HCT116 (cell line): ENCODE measurements at regions not wholly inside any gene's neighbourhood (a gene's known extent, or its start where the extent isn't known, plus 50 kb on each side); places are given as distances from the start of the nearest gene placed in this dataset.
A peak's percentile ranks its signal among the peaks of the same experiment; 100 is the strongest.

Experiments
- ATAC-seq: fragments of 200-7000 bp; cut with Tn5 transposase; 2 replicates; pipeline ENCODE4 v1.9.1; 2020; ENCODE audit warnings: mild to moderate bottlenecking, moderate library complexity
- BruUV-seq: library from RNA; stranded (reverse); fragments of 400-500 nt; replicated peaks from 2 replicates; lab custom pipeline; 2021; lab: Mats Ljungman, UMichigan
- CTCF ChIA-PET: fragments of 300-600 bp; sonication (Branson Sonifier 250); formaldehyde crosslinking; loops from one replicate; lab custom pipeline; 2021; ENCODE audit warnings: antibody characterized with exemption; lab: Charles Lee
- POLR2A ChIA-PET: fragments of 300-600, 350-600 bp; sonication (Branson Sonifier 250); formaldehyde crosslinking; loops from one replicate; lab custom pipeline; 2021; ENCODE audit warnings: antibody characterized with exemption; lab: Charles Lee
- RAD21 ChIA-PET, 2 experiments: fragments of 300-600 bp; sonication (Branson Sonifier 250); formaldehyde crosslinking; loops; one replicate each; lab custom pipeline; 2023; ENCODE audit warnings: low total read pairs in 2 of 2; ENCODE audit not compliant: uncharacterized antibody in 2 of 2, unreplicated experiment in 2 of 2, low non-redundant PET in 1 of 2; lab: Charles Lee
- DNase-seq: peaks from one replicate; pipeline ENCODE4 v3.0.0-alpha.2; 2010; ENCODE audit warnings: low read depth, low spot score
- H2AFZ ChIP-seq: fragments of 200-600 bp; shearing (Covaris generic), sonication (generic); 2 replicates; pipeline ENCODE4 v1.6.1; 2017; ENCODE audit warnings: low read depth, mixed run types, mixed read lengths, antibody characterized with exemption, low read length; ENCODE audit not compliant: poor library complexity, severe bottlenecking
- H3K27ac ChIP-seq: 2 replicates; pipeline ENCODE4 v1.5.1; 2012; ENCODE audit warnings: low read depth, low read length
- H3K27me3 ChIP-seq: fragments of 200-600 bp; sonication (generic); 2 replicates; pipeline ENCODE4 v1.6.1; 2016; ENCODE audit warnings: mixed run types, low read length, mixed read lengths; ENCODE audit not compliant: insufficient read depth
- H3K36me3 ChIP-seq, 2 experiments: fragments of 200-500 bp in 1 of 2; fragments of 200-600 bp in 1 of 2; sonication (Bioruptor generic) in 1 of 2; sonication (generic) in 1 of 2; 2 replicates each; pipeline versions ENCODE4 v1.5.1 to v1.6.1; 2014 to 2016; ENCODE audit warnings: low read length in 2 of 2, inconsistent platforms in 1 of 2, mixed read lengths in 1 of 2, mixed run types in 1 of 2; ENCODE audit not compliant: insufficient read depth in 2 of 2, control insufficient read depth in 1 of 2
- H3K4me1 ChIP-seq, 2 experiments: fragments of 200-600 bp in 1 of 2; sonication (generic) in 1 of 2; 2 replicates each; pipeline versions ENCODE4 v1.5.1 to v1.6.1; 2012 to 2017; ENCODE audit warnings: low read length in 2 of 2, inconsistent platforms in 1 of 2, mild to moderate bottlenecking in 1 of 2, mixed read lengths in 1 of 2, mixed run types in 1 of 2, moderate library complexity in 1 of 2; ENCODE audit not compliant: insufficient read depth in 2 of 2, control insufficient read depth in 1 of 2
- H3K4me2 ChIP-seq: fragments of 200-600 bp; sonication (generic); 2 replicates; pipeline ENCODE4 v1.6.1; 2017; ENCODE audit warnings: mixed run types, low read length, mixed read lengths
- H3K4me3 ChIP-seq, 2 experiments: fragments of 200-600 bp in 1 of 2; sonication (generic) in 1 of 2; replicated peaks in 1 of 2; 2 replicates each; pipeline ENCODE4 v1.5.1; 2011 to 2016; ENCODE audit warnings: low read length in 2 of 2, control low read depth in 1 of 2, low read depth in 1 of 2, mild to moderate bottlenecking in 1 of 2, mixed read lengths in 1 of 2, mixed run types in 1 of 2
- H3K79me2 ChIP-seq: fragments of 200-600 bp; sonication (generic); 2 replicates; pipeline ENCODE4 v1.6.1; 2017; ENCODE audit warnings: mild to moderate bottlenecking, mixed run types, low read length, moderate library complexity, mixed read lengths; ENCODE audit not compliant: insufficient read depth
- H3K9ac ChIP-seq: fragments of 200-600 bp; sonication (generic); 2 replicates; pipeline ENCODE4 v1.6.1; 2016; ENCODE audit warnings: low read length, mixed read lengths
- H3K9me2 ChIP-seq: fragments of 200-600 bp; sonication (generic), shearing (Covaris generic); 2 replicates; pipeline ENCODE4 v1.6.1; 2017; ENCODE audit warnings: mixed run types, mild to moderate bottlenecking, moderate library complexity; ENCODE audit not compliant: insufficient read depth
- H3K9me3 ChIP-seq, 2 experiments: fragments of 200-500 bp in 1 of 2; fragments of 200-600 bp in 1 of 2; sonication (Bioruptor generic) in 1 of 2; sonication (generic) in 1 of 2; 2 replicates each; pipeline ENCODE4 v1.6.1; 2014 to 2017; ENCODE audit warnings: low read length in 2 of 2, mixed read lengths in 2 of 2, inconsistent platforms in 1 of 2, low read depth in 1 of 2, mild to moderate bottlenecking in 1 of 2, mixed run types in 1 of 2, moderate library complexity in 1 of 2; ENCODE audit not compliant: control insufficient read depth in 1 of 2, insufficient read depth in 1 of 2
- H4K20me1 ChIP-seq: fragments of 200-600 bp; sonication (generic), shearing (Covaris generic); 2 replicates; pipeline ENCODE4 v1.6.1; 2017; ENCODE audit warnings: mixed run types, mild to moderate bottlenecking, moderate library complexity; ENCODE audit not compliant: insufficient read depth
- CEBPB ChIP-seq: IDR thresholded peaks from 2 replicates; pipeline ENCODE4 v1.6.1; 2012; ENCODE audit warnings: low read depth
- EGR1 ChIP-seq: IDR thresholded peaks from 2 replicates; pipeline ENCODE4 v1.6.1; 2012; ENCODE audit warnings: low read depth
- ELF1 ChIP-seq: IDR thresholded peaks from 2 replicates; pipeline ENCODE4 v1.6.1; 2012; ENCODE audit warnings: low read depth, borderline replicate concordance
- EZH2 ChIP-seq: fragments of 200-600 bp; sonication (generic); IDR thresholded peaks from 2 replicates; pipeline ENCODE4 v1.6.1; 2017; ENCODE audit warnings: antibody characterized with exemption, mixed run types
- EZH2phosphoT487 ChIP-seq: fragments of 200-600 bp; IDR thresholded peaks from 2 replicates; pipeline ENCODE4 v1.6.1; 2018; ENCODE audit warnings: antibody characterized with exemption, borderline replicate concordance
- FOSL1 ChIP-seq: IDR thresholded peaks from 2 replicates; pipeline ENCODE4 v1.6.1; 2012; ENCODE audit warnings: low read depth
- POLR2A ChIP-seq: IDR thresholded peaks from 2 replicates; pipeline ENCODE4 v1.7.0; 2011; ENCODE audit warnings: borderline replicate concordance; ENCODE audit not compliant: insufficient read depth, insufficient read length; ENCODE audit errors: extremely low read depth
- POLR2AphosphoS5 ChIP-seq: IDR thresholded peaks from 2 replicates; pipeline ENCODE4 v1.6.1; 2011; ENCODE audit warnings: mild to moderate bottlenecking, low read depth, low read length, moderate library complexity
- RAD21 ChIP-seq: IDR thresholded peaks from 2 replicates; pipeline ENCODE4 v1.6.1; 2012; ENCODE audit warnings: low read depth, mild to moderate bottlenecking
- YY1 ChIP-seq: IDR thresholded peaks from 2 replicates; pipeline ENCODE4 v1.6.1; 2011; ENCODE audit warnings: low read length, low read depth, moderate library complexity, mild to moderate bottlenecking; ENCODE audit not compliant: insufficient replicate concordance; ENCODE audit errors: extremely low read depth
- ZFX ChIP-seq: fragments of 450-650 bp; IDR thresholded peaks from 2 replicates; pipeline ENCODE4 v1.6.1; 2017
- ZNF274 ChIP-seq: fragments of 200-500 bp; sonication (Bioruptor generic); IDR thresholded peaks from 2 replicates; pipeline ENCODE4 v1.6.1; 2014; ENCODE audit warnings: mild to moderate bottlenecking, low read depth, low read length, inconsistent platforms
- intact Hi-C: fragments of 100-400 bp; cut with micrococcal nuclease; formaldehyde crosslinking; loops from 2 replicates; pipeline ENCODE4 v1.10.0; 2022
- TF ChIP-seq, protein P1 (sequence below): IDR thresholded peaks from 2 replicates; pipeline ENCODE4 v1.6.1; 2012
- TF ChIP-seq, protein P2 (sequence below): IDR thresholded peaks from 2 replicates; pipeline ENCODE4 v1.6.1; 2012
- TF ChIP-seq, protein P3 (sequence below): IDR thresholded peaks from 2 replicates; pipeline ENCODE4 v1.6.1; 2012; ENCODE audit warnings: low read depth
- TF ChIP-seq, protein P4 (sequence below): IDR thresholded peaks from 2 replicates; pipeline ENCODE4 v1.6.1; 2011; ENCODE audit warnings: mild to moderate bottlenecking, low read length, moderate library complexity; ENCODE audit not compliant: insufficient replicate concordance; ENCODE audit errors: extremely low read depth

DNA sequence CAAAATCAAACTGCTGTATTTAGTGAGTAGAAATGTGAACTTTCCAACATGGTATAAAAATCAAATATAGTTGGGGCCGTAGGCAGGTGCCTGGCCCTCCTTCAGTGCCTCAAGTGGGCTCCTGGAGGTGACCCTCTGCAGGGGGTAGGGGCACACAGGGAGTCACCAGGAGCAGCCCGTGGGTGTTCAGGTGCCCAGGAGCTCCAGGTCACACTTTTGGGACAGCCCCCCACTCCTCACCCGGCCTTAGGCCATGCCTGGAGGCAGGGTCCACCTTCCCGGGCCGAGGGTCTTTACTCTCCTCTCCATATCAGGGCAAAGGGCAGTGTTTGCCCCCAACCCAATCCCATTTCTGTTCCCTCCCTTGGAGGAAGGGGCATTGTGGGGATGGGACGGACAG is 108.0 kb upstream of the MTAP start:
- no peak for DNase-seq
- H3K4me1 ChIP-seq: peaks cover 44 to 48% of the 10 kb centered on the region in 2 experiments
- H2AFZ ChIP-seq: no peak overlapping the region
- POLR2A ChIA-PET: interaction anchor here (0.7 kb wide), 1 partner anchor 17 kb away, joined by 3 read pairs; no protein-coding TSS in a partner anchor
- H3K4me3 ChIP-seq: no peak overlapping the region
- BruUV-seq: no TSS peak
- H3K9me3 ChIP-seq: peaks cover 5 to 17% of the 10 kb centered on the region in 2 experiments; a peak in 1 of 4 replicates
- H3K27me3 ChIP-seq: no peaks in the 10 kb centered on the region
- TF ChIP-seq ZNF274 (no peak), POLR2A (no peak), CEBPB (no peak), YY1 (no peak), EZH2phosphoT487 (no peak), RAD21 (no peak), ZFX (no peak), EGR1 (no peak), EZH2 (no peak), ELF1 (no peak), FOSL1 (no peak), POLR2AphosphoS5 (no peak)
- TF ChIP-seq, protein P1, sequence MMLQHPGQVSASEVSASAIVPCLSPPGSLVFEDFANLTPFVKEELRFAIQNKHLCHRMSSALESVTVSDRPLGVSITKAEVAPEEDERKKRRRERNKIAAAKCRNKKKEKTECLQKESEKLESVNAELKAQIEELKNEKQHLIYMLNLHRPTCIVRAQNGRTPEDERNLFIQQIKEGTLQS: no peak
- TF ChIP-seq, protein P2, sequence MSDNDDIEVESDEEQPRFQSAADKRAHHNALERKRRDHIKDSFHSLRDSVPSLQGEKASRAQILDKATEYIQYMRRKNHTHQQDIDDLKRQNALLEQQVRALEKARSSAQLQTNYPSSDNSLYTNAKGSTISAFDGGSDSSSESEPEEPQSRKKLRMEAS: no peak
- TF ChIP-seq, protein P3, sequence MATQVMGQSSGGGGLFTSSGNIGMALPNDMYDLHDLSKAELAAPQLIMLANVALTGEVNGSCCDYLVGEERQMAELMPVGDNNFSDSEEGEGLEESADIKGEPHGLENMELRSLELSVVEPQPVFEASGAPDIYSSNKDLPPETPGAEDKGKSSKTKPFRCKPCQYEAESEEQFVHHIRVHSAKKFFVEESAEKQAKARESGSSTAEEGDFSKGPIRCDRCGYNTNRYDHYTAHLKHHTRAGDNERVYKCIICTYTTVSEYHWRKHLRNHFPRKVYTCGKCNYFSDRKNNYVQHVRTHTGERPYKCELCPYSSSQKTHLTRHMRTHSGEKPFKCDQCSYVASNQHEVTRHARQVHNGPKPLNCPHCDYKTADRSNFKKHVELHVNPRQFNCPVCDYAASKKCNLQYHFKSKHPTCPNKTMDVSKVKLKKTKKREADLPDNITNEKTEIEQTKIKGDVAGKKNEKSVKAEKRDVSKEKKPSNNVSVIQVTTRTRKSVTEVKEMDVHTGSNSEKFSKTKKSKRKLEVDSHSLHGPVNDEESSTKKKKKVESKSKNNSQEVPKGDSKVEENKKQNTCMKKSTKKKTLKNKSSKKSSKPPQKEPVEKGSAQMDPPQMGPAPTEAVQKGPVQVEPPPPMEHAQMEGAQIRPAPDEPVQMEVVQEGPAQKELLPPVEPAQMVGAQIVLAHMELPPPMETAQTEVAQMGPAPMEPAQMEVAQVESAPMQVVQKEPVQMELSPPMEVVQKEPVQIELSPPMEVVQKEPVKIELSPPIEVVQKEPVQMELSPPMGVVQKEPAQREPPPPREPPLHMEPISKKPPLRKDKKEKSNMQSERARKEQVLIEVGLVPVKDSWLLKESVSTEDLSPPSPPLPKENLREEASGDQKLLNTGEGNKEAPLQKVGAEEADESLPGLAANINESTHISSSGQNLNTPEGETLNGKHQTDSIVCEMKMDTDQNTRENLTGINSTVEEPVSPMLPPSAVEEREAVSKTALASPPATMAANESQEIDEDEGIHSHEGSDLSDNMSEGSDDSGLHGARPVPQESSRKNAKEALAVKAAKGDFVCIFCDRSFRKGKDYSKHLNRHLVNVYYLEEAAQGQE: no peak
- TF ChIP-seq, protein P4, sequence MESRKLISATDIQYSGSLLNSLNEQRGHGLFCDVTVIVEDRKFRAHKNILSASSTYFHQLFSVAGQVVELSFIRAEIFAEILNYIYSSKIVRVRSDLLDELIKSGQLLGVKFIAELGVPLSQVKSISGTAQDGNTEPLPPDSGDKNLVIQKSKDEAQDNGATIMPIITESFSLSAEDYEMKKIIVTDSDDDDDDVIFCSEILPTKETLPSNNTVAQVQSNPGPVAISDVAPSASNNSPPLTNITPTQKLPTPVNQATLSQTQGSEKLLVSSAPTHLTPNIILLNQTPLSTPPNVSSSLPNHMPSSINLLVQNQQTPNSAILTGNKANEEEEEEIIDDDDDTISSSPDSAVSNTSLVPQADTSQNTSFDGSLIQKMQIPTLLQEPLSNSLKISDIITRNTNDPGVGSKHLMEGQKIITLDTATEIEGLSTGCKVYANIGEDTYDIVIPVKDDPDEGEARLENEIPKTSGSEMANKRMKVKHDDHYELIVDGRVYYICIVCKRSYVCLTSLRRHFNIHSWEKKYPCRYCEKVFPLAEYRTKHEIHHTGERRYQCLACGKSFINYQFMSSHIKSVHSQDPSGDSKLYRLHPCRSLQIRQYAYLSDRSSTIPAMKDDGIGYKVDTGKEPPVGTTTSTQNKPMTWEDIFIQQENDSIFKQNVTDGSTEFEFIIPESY: no peak
- RAD21 ChIA-PET: no interaction called here
- H3K9ac ChIP-seq: no peak overlapping the region
- CTCF ChIA-PET: no interaction called here
- H3K27ac ChIP-seq: peak overlapping the region; percentile 99
- H3K79me2 ChIP-seq: peaks cover 26% of the 10 kb centered on the region
- intact Hi-C loops: no loop called here
- ATAC-seq: no peak
- H3K4me2 ChIP-seq: no peak overlapping the region
- no peaks in the 10 kb centered on the region for H3K9me2 ChIP-seq
- H3K36me3 ChIP-seq: no peaks in the 10 kb centered on the region; a peak in 1 of 4 replicates
- no peaks in the 10 kb centered on the region for H4K20me1 ChIP-seq
